BJ (cell line): ENCODE measurements at regions not wholly inside any gene's neighbourhood (a gene's known extent, or its start where the extent isn't known, plus 50 kb on each side); places are given as distances from the start of the nearest gene placed in this dataset.
"Not testable (repeated sequence)": the region's sequence is repeated elsewhere in the genome, so short reads cannot be mapped to it uniquely, and the experiment has no call there.

Experiments
- CTCF ChIA-PET: fragments of 350-600 bp; formaldehyde crosslinking; extraction: SDS; loops from one replicate; lab custom pipeline; 2021; ENCODE audit warnings: antibody characterized with exemption, inconsistent platforms; lab: Yijun Ruan, JAX
- POLR2A ChIA-PET: fragments of 300-600 bp; sonication (Branson Sonifier 250); formaldehyde crosslinking; extraction: SDS; loops from one replicate; lab custom pipeline; 2021; ENCODE audit warnings: antibody characterized with exemption; lab: Charles Lee
- DNase-seq: peaks from one replicate; pipeline ENCODE4 v3.0.0-alpha.2; 2011; ENCODE audit warnings: low read depth
- H3K27me3 ChIP-seq: 2 replicates; pipeline ENCODE4 v1.6.0; 2011; ENCODE audit warnings: low read length; ENCODE audit not compliant: control insufficient read depth, insufficient read depth
- H3K36me3 ChIP-seq: 2 replicates; pipeline ENCODE4 v1.5.1; 2011; ENCODE audit warnings: low read length; ENCODE audit not compliant: control insufficient read depth, insufficient read depth
- H3K4me3 ChIP-seq: 2 replicates; pipeline ENCODE4 v1.5.1; 2011; ENCODE audit warnings: low read depth, mild to moderate bottlenecking, control low read depth, low read length
- CTCF ChIP-seq: IDR thresholded peaks from 2 replicates; pipeline ENCODE4 v1.5.1; 2011; ENCODE audit warnings: low read depth, mild to moderate bottlenecking, control low read depth, inconsistent platforms, low read length, moderate library complexity; ENCODE audit not compliant: insufficient read depth

GRCh38 chr12:115375186-115375991, 691.4 kb upstream of the TBX3 start:
- H3K36me3 ChIP-seq, result no peaks in the 10 kb centered on the region
- TF ChIP-seq CTCF, result no peak
- peak; percentile 40 for DNase-seq
- CTCF ChIA-PET, result interaction anchor here (1.8 kb wide), 1 partner anchor 22 kb away, joined by 3 read pairs; no protein-coding TSS in a partner anchor
- POLR2A ChIA-PET, result no interaction called here
- H3K4me3 ChIP-seq, result no peak overlapping the region
- H3K27me3 ChIP-seq, result no peaks in the 10 kb centered on the region

GRCh38 chr12:115374480-115375185, 690.7 kb upstream of the TBX3 start:
- Histone ChIP-seq H3K4me3 (no peak overlapping the region), H3K36me3 (no peaks in the 10 kb centered on the region), H3K27me3 (no peaks in the 10 kb centered on the region)
- no peak for DNase-seq
- POLR2A ChIA-PET, result no interaction called here
- CTCF ChIA-PET, result interaction anchor here (1.8 kb wide), 1 partner anchor 23 kb away, joined by 3 read pairs; no protein-coding TSS in a partner anchor
- no peak for TF ChIP-seq CTCF

- CTCF ChIA-PET, result no interaction called here
Observed at GRCh38 chr12:115371711-115372110, 687.7 kb upstream of the TBX3 start.

DNA sequence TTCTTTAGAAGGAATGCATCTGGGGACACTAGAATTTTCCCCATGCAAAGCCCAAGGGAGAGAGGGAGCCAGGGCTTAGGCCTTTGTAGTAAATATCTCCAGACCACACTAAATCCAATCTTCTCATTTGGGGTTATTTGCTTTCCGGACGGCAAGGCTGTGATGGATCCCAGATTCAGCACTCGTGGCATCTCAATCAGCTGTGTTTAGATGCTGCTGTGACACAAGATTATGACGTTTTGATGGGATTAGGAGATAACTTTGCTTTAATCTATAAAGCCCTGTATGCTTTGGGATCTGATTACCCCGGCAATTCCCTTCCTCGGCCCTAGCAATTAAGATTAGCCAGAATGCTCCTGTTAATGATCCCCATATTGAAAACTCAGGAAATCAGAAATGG, 686.7 kb upstream of the TBX3 start:
- H3K27me3 ChIP-seq, result no peaks in the 10 kb centered on the region
- no peak for DNase-seq
- ChIA-PET CTCF (no interaction called here), POLR2A (no interaction called here)
- no peaks in the 10 kb centered on the region for H3K36me3 ChIP-seq
- no peak for TF ChIP-seq CTCF
- H3K4me3 ChIP-seq, result no peak overlapping the region

More at GRCh38 chr12:115371711-115372110, 687.7 kb upstream of the TBX3 start:
- H3K36me3 ChIP-seq, result no peaks in the 10 kb centered on the region
- no peak overlapping the region for H3K4me3 ChIP-seq
- POLR2A ChIA-PET, result no interaction called here
- no peak for DNase-seq
- H3K27me3 ChIP-seq, result no peaks in the 10 kb centered on the region
- TF ChIP-seq CTCF, result no peak

GRCh38 chr12:115370207-115370606, 686.2 kb upstream of the TBX3 start:
- TF ChIP-seq CTCF, result no peak

GRCh38 chr12:115366277-115366676, 682.3 kb upstream of the TBX3 start:
- H3K36me3 ChIP-seq, H3K4me3 ChIP-seq, POLR2A ChIA-PET, CTCF ChIA-PET, DNase-seq, H3K27me3 ChIP-seq: not testable (repeated sequence)

More at GRCh38 chr12:115370207-115370606, 686.2 kb upstream of the TBX3 start:
- no peak overlapping the region for H3K4me3 ChIP-seq
- POLR2A ChIA-PET, result no interaction called here
- DNase-seq, result no peak
- H3K36me3 ChIP-seq, result no peaks in the 10 kb centered on the region
- CTCF ChIA-PET, result interaction anchor here (1.0 kb wide), 1 partner anchor 13 kb away, joined by 3 read pairs; no protein-coding TSS in a partner anchor
- no peaks in the 10 kb centered on the region for H3K27me3 ChIP-seq

GRCh38 chr12:115365765-115366164, 681.8 kb upstream of the TBX3 start:
- not testable (repeated sequence) for H3K27me3 ChIP-seq, DNase-seq, H3K36me3 ChIP-seq, H3K4me3 ChIP-seq
- CTCF ChIA-PET, result interaction anchor here (1.0 to 1.1 kb wide), 2 partner anchors 8 to 12 kb away, joined by 3 to 4 read pairs; no protein-coding TSS in a partner anchor
- POLR2A ChIA-PET, result interaction anchor here (0.6 kb wide), 1 partner anchor 1463 kb away, joined by 3 read pairs; no protein-coding TSS in a partner anchor
